H1 (cell line): ENCODE measurements at regions not wholly inside any gene's neighbourhood (a gene's known extent, or its start where the extent isn't known, plus 50 kb on each side); places are given as distances from the start of the nearest gene placed in this dataset.
"Not testable (repeated sequence)": the region's sequence is repeated elsewhere in the genome, so short reads cannot be mapped to it uniquely, and the experiment has no call there.

Source experiments
- CTCF ChIA-PET: fragments of 300-600 bp; sonication (Branson Sonifier 250); formaldehyde crosslinking; loops from one replicate; lab custom pipeline; 2021; ENCODE audit not compliant: partially characterized antibody; lab: Charles Lee
- POLR2A ChIA-PET: fragments of 300-600 bp; sonication (Branson Sonifier 250); formaldehyde crosslinking; loops from one replicate; lab custom pipeline; 2021; ENCODE audit warnings: inconsistent platforms; ENCODE audit not compliant: partially characterized antibody; lab: Charles Lee
- DNase-seq, 2 experiments: peaks; one replicate each; pipeline versions ENCODE4 v3.0.0 to v3.0.0-alpha.2; 2010 to 2022; ENCODE audit warnings: low spot score in 2 of 2, low read depth in 1 of 2, mixed read lengths in 1 of 2
- FAIRE-seq: peaks from 2 replicates; lab custom pipeline; 2011; peaks lifted over from hg19 to GRCh38; lab: Jason Lieb, UNC
- H2AFZ ChIP-seq: 2 replicates; pipeline ENCODE4 v1.8.1; 2012; ENCODE audit warnings: low read length, inconsistent platforms
- H2AK5ac ChIP-seq: 2 replicates; pipeline ENCODE4 v1.6.1; 2013; ENCODE audit warnings: low read depth, low read length
- H2BK120ac ChIP-seq: replicated peaks from 2 replicates; pipeline ENCODE3; 2013; ENCODE audit warnings: low read depth, low read length, inconsistent platforms
- H2BK12ac ChIP-seq: 2 replicates; pipeline ENCODE4 v1.6.1; 2013; ENCODE audit warnings: low read depth, low read length
- H2BK15ac ChIP-seq: 2 replicates; pipeline ENCODE4 v1.6.1; 2013; ENCODE audit warnings: low read length
- H2BK20ac ChIP-seq: 2 replicates; pipeline ENCODE4 v1.6.1; 2013; ENCODE audit warnings: low read length
- H2BK5ac ChIP-seq: 2 replicates; pipeline ENCODE4 v1.6.1; 2013; ENCODE audit warnings: low read depth, low read length
- H3K14ac ChIP-seq: 2 replicates; pipeline ENCODE4 v1.6.1; 2013; ENCODE audit warnings: inconsistent platforms; ENCODE audit not compliant: insufficient read length
- H3K18ac ChIP-seq: 2 replicates; pipeline ENCODE4 v1.6.1; 2013; ENCODE audit warnings: low read length; ENCODE audit errors: extremely low read depth
- H3K23ac ChIP-seq: 2 replicates; pipeline ENCODE4 v1.6.1; 2013; ENCODE audit warnings: inconsistent platforms; ENCODE audit not compliant: insufficient read length
- H3K23me2 ChIP-seq: 2 replicates; pipeline ENCODE4 v1.6.1; 2013; ENCODE audit warnings: low read depth, low read length
- H3K27ac ChIP-seq: 2 replicates; pipeline ENCODE4 v1.6.1; 2011; ENCODE audit warnings: low read depth, low read length, inconsistent platforms
- H3K27me3 ChIP-seq, 4 experiments: replicated peaks in 1 of 4; 1 replicate in 1 of 4; 2 replicates in 3 of 4; pipeline versions ENCODE4 v1.6.1 to v1.8.1; 2011 to 2013; ENCODE audit warnings: low read length in 3 of 4, mild to moderate bottlenecking in 3 of 4, inconsistent platforms in 2 of 4, mixed read lengths in 2 of 4, moderate library complexity in 1 of 4; ENCODE audit not compliant: control insufficient read depth in 3 of 4, insufficient read depth in 3 of 4; ENCODE audit errors: extremely low read depth in 1 of 4
- H3K36me3 ChIP-seq, 4 experiments: 2 replicates each; pipeline versions ENCODE4 v1.6.1 to v1.8.1; 2011 to 2013; ENCODE audit warnings: mild to moderate bottlenecking in 4 of 4, low read length in 3 of 4, moderate library complexity in 2 of 4, control low read depth in 1 of 4, inconsistent platforms in 1 of 4; ENCODE audit not compliant: insufficient read depth in 4 of 4, control insufficient read depth in 2 of 4
- H3K4ac ChIP-seq: replicated peaks from 2 replicates; pipeline ENCODE3; 2013; ENCODE audit warnings: low read length, low read depth, mixed read lengths, inconsistent platforms; ENCODE audit not compliant: insufficient read length
- H3K4me1 ChIP-seq, 4 experiments: replicated peaks in 1 of 4; 1 replicate in 1 of 4; 2 replicates in 3 of 4; pipeline versions ENCODE4 v1.6.1 to v1.8.1; 2011 to 2013; ENCODE audit warnings: low read length in 3 of 4, inconsistent platforms in 2 of 4, mixed read lengths in 1 of 4; ENCODE audit not compliant: insufficient read depth in 4 of 4, control insufficient read depth in 3 of 4
- H3K4me2 ChIP-seq, 2 experiments: 2 replicates each; pipeline versions ENCODE4 v1.6.1 to v1.8.1; 2011 to 2013; ENCODE audit warnings: low read depth in 2 of 2, low read length in 2 of 2, control low read depth in 1 of 2, inconsistent platforms in 1 of 2, mild to moderate bottlenecking in 1 of 2; ENCODE audit not compliant: insufficient read depth in 1 of 2
- H3K4me3 ChIP-seq, 4 experiments: fragments of 200-600, 300-600 bp in 1 of 4; sonication (generic), shearing (Covaris generic), sonication (Bioruptor Twin) in 1 of 4; 2 replicates each; pipeline versions ENCODE4 v1.5.1 to v1.8.1; 2011 to 2016; ENCODE audit warnings: low read length in 4 of 4, low read depth in 3 of 4, control low read depth in 2 of 4, inconsistent platforms in 2 of 4, mild to moderate bottlenecking in 2 of 4, mixed read lengths in 1 of 4, moderate library complexity in 1 of 4; ENCODE audit not compliant: insufficient read depth in 2 of 4; ENCODE audit errors: extremely low read depth in 1 of 4
- H3K56ac ChIP-seq: replicated peaks from 2 replicates; pipeline ENCODE3; 2013; ENCODE audit warnings: low read depth, mild to moderate bottlenecking, mixed read lengths, low read length, inconsistent platforms; ENCODE audit not compliant: insufficient read length
- H3K79me1 ChIP-seq: 2 replicates; pipeline ENCODE4 v1.6.1; 2013; ENCODE audit warnings: low read depth, low read length, control low read depth
- H3K79me2 ChIP-seq, 2 experiments: 2 replicates each; pipeline versions ENCODE4 v1.6.1 to v1.8.1; 2012 to 2013; ENCODE audit warnings: low read length in 2 of 2, mild to moderate bottlenecking in 2 of 2, inconsistent platforms in 1 of 2; ENCODE audit not compliant: insufficient read depth in 2 of 2, control insufficient read depth in 1 of 2
- H3K9ac ChIP-seq, 4 experiments: replicated peaks in 1 of 4; 1 replicate in 1 of 4; 2 replicates in 3 of 4; pipeline versions ENCODE4 v1.6.1 to v1.8.1; 2011 to 2013; ENCODE audit warnings: low read depth in 3 of 4, low read length in 3 of 4, control low read depth in 2 of 4, mild to moderate bottlenecking in 2 of 4, moderate library complexity in 2 of 4, inconsistent platforms in 1 of 4; ENCODE audit errors: extremely low read depth in 1 of 4
- H3K9me3 ChIP-seq, 2 experiments: 2 replicates each; pipeline versions ENCODE4 v1.6.1 to v1.8.1; 2012 to 2013; ENCODE audit warnings: mild to moderate bottlenecking in 2 of 2, moderate library complexity in 2 of 2, control low read depth in 1 of 2, inconsistent platforms in 1 of 2, low read depth in 1 of 2, low read length in 1 of 2, mixed read lengths in 1 of 2; ENCODE audit not compliant: insufficient read depth in 2 of 2
- H4K20me1 ChIP-seq, 2 experiments: replicated peaks in 1 of 2; 2 replicates each; pipeline versions ENCODE3 to v1.8.1; 2011 to 2013; ENCODE audit warnings: inconsistent platforms in 2 of 2, low read length in 2 of 2, mild to moderate bottlenecking in 1 of 2; ENCODE audit not compliant: insufficient read depth in 2 of 2, control insufficient read depth in 1 of 2
- H4K5ac ChIP-seq: 2 replicates; pipeline ENCODE4 v1.6.1; 2013; ENCODE audit warnings: low read length, low read depth, mixed read lengths, inconsistent platforms; ENCODE audit not compliant: insufficient read length
- H4K8ac ChIP-seq: 2 replicates; pipeline ENCODE4 v1.8.0; 2013; ENCODE audit warnings: mild to moderate bottlenecking, moderate library complexity, low read length, inconsistent platforms; ENCODE audit not compliant: insufficient read depth; ENCODE audit errors: extremely low read depth
- H4K91ac ChIP-seq: replicated peaks from 2 replicates; pipeline ENCODE3; 2013; ENCODE audit warnings: low read length, mixed read lengths, inconsistent platforms; ENCODE audit not compliant: insufficient read length
- BCL11A ChIP-seq, 2 experiments: IDR thresholded peaks; one replicate each; pipeline ENCODE4 v1.6.1; 2011; ENCODE audit warnings: low read depth in 2 of 2, low read length in 2 of 2, mild to moderate bottlenecking in 2 of 2
- CEBPB ChIP-seq: IDR thresholded peaks from 2 replicates; pipeline ENCODE4 v1.6.1; 2012; ENCODE audit warnings: low read depth, low read length
- CREB1 ChIP-seq: IDR thresholded peaks from 2 replicates; pipeline ENCODE4 v1.6.1; 2012; ENCODE audit warnings: inconsistent platforms
- KDM4A ChIP-seq: IDR thresholded peaks from one replicate; pipeline ENCODE4 v1.7.1; 2012; ENCODE audit warnings: low read depth, mild to moderate bottlenecking, moderate library complexity, low read length, inconsistent platforms; ENCODE audit not compliant: severe bottlenecking
- WGBS, 2 experiments: shearing (Covaris generic) in 1 of 2; methylation state at CpG; one replicate each; pipeline versions ENCODE4 v1.1.6 to v1.1.7; 2013 to 2015; ENCODE audit warnings: low lambda C conversion rate in 2 of 2, mixed read lengths in 2 of 2, inconsistent platforms in 1 of 2, low coverage in 1 of 2, missing lambda C conversion rate in 1 of 2; ENCODE audit not compliant: insufficient replicate concordance in 2 of 2, insufficient coverage in 1 of 2, insufficient read length in 1 of 2; ENCODE audit errors: extremely low coverage in 1 of 2, missing lambda C conversion rate in 1 of 2; 5-methylcytosine and 5-hydroxymethylcytosine counted together
- TF ChIP-seq, protein P1 (sequence below): IDR thresholded peaks from 2 replicates; pipeline ENCODE4 v1.6.1; 2011; ENCODE audit warnings: low read length, improper control_type of control experiment

DNA sequence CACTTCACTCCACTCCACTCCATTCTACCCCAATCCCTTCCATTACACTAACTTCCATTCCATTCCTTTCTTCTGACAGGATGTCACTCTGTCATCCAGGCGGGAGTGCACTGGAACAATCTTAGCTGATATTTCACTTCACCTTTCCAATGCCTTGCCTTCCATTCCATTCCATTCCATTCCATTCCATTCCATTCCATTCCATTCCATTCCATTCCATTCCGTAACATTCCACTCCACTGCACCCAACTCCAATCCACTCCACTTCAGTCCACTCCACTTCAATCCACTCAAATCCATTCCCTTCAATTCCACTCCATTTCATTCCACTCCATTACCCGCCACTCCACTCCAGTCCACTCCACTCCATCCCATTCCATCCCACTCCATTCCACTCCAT, 1099.4 kb downstream of the TSPY10 start (continued):
- TF ChIP-seq, protein P1, sequence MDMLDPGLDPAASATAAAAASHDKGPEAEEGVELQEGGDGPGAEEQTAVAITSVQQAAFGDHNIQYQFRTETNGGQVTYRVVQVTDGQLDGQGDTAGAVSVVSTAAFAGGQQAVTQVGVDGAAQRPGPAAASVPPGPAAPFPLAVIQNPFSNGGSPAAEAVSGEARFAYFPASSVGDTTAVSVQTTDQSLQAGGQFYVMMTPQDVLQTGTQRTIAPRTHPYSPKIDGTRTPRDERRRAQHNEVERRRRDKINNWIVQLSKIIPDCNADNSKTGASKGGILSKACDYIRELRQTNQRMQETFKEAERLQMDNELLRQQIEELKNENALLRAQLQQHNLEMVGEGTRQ: no peak
- TF ChIP-seq BCL11A (IDR thresholded peaks at IDR 0.05; ENCODE audit: low read depth in 2 of 2, low read length in 2 of 2) (no peak), CEBPB (no peak), KDM4A (no peak), CREB1 (no peak)

DNA sequence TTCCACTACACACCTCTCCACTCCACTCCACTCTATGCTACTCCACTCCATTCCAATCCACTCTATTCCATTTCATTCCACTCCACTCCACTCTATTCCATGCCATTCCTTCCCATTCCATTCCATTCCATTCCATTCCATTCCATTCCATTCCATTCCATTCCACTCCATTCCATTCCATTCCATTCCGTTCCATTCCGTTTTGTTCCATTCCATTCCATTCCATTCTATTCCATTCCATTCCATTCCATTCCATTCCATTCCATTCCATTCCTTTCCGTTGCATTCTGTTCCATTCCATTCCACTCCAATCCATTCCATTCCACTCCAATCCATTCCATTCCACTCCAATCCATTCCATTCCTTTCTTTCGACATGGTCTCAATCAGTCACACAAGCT, 1121.1 kb downstream of the TSPY10 start:
- WGBS, 2 experiments: no CpG with 5 or more reads among the region's 4 CpGs
- H2BK5ac ChIP-seq, H3K27me3 ChIP-seq, H3K23ac ChIP-seq, H3K23me2 ChIP-seq, CTCF ChIA-PET, H4K8ac ChIP-seq, H3K4me3 ChIP-seq, POLR2A ChIA-PET, H3K4me2 ChIP-seq, H3K36me3 ChIP-seq, H2AFZ ChIP-seq, H3K79me2 ChIP-seq, H4K20me1 ChIP-seq, H3K4ac ChIP-seq, H3K9ac ChIP-seq, H2AK5ac ChIP-seq, H2BK20ac ChIP-seq, DNase-seq, H4K5ac ChIP-seq, H3K79me1 ChIP-seq, FAIRE-seq, H2BK15ac ChIP-seq, H2BK120ac ChIP-seq, H3K18ac ChIP-seq, H4K91ac ChIP-seq, H3K56ac ChIP-seq, H3K27ac ChIP-seq, H3K4me1 ChIP-seq, H3K14ac ChIP-seq, H2BK12ac ChIP-seq: not testable (repeated sequence)
- H3K9me3 ChIP-seq: peaks cover 8 to 15% of the 10 kb centered on the region in 2 experiments; a peak in 2 of 4 replicates
